SK-N-SH treated with all-trans-retinoic acid at 6 μM for 48 hours (cell line): ENCODE measurements at regions not wholly inside any gene's neighbourhood (a gene's known extent, or its start where the extent isn't known, plus 50 kb on each side); places are given as distances from the start of the nearest gene placed in this dataset.

Experiments used
- CREB5 ChIP-seq: fragments of 250-450 bp; sonication (Bioruptor Pico); IDR thresholded peaks from 2 replicates; pipeline ENCODE4 v1.5.1; 2020; ENCODE audit warnings: low read depth, mild to moderate bottlenecking, moderate library complexity
- CSDC2 ChIP-seq: fragments of 250-450 bp; sonication (Bioruptor Pico); IDR thresholded peaks from 2 replicates; pipeline ENCODE4 v1.5.0; 2020; ENCODE audit warnings: mild to moderate bottlenecking, moderate library complexity
- TSHZ2 ChIP-seq: fragments of 250-450 bp; sonication (Bioruptor Pico); IDR thresholded peaks from 2 replicates; pipeline ENCODE4 v1.5.0; 2020; ENCODE audit warnings: mild to moderate bottlenecking, moderate library complexity
- ZFP3 ChIP-seq: fragments of 250-450 bp; sonication (Bioruptor Pico); IDR thresholded peaks from 2 replicates; pipeline ENCODE4 v1.5.0; 2020; ENCODE audit warnings: mild to moderate bottlenecking, moderate library complexity
- ZFP30 ChIP-seq: fragments of 450-650 bp; formaldehyde crosslinking; IDR thresholded peaks from 2 replicates; pipeline ENCODE4 v1.5.0; 2022; ENCODE audit warnings: mild to moderate bottlenecking, moderate library complexity
- ZNF565 ChIP-seq: fragments of 450-650 bp; formaldehyde crosslinking; conservative IDR thresholded peaks from 2 replicates; pipeline ENCODE4 v1.5.0; 2020; ENCODE audit warnings: low read depth, mild to moderate bottlenecking, moderate library complexity
- ZNF70 ChIP-seq: fragments of 450-650 bp; formaldehyde crosslinking; IDR thresholded peaks from 2 replicates; pipeline ENCODE4 v1.5.0; 2020; ENCODE audit warnings: mild to moderate bottlenecking, moderate library complexity

GRCh38 chr1:83012950-83013349 lies 986.0 kb downstream of the TTLL7 start:
- no peak for TF ChIP-seq CREB5 (CRISPR knock-in tag)
- TF ChIP-seq ZNF565 (CRISPR knock-in tag), result no peak
- TF ChIP-seq TSHZ2 (CRISPR knock-in tag), result no peak
- TF ChIP-seq ZFP3 (CRISPR knock-in tag), result no peak
- no peak for TF ChIP-seq ZNF70 (CRISPR knock-in tag)
- no peak for TF ChIP-seq CSDC2 (CRISPR knock-in tag)
- no peak for TF ChIP-seq ZFP30 (CRISPR knock-in tag)
